Colonic mucosa (tissue), 4 donors: ENCODE measurements at regions not wholly inside any gene's neighbourhood (a gene's known extent, or its start where the extent isn't known, plus 50 kb on each side); places are given as distances from the start of the nearest gene placed in this dataset.

Experiments used
- DNase-seq: peaks from one replicate; pipeline ENCODE4 v3.0.0-alpha.2; 2020
- H3K27ac ChIP-seq: fragments of 200-600 bp; one replicate; pipeline ENCODE4 v1.8.0; 2021
- H3K27me3 ChIP-seq: fragments of 200-600 bp; one replicate; pipeline ENCODE4 v1.8.0; 2021
- H3K36me3 ChIP-seq: fragments of 200-600 bp; one replicate; pipeline ENCODE4 v1.8.0; 2021
- H3K4me1 ChIP-seq: fragments of 200-600 bp; one replicate; pipeline ENCODE4 v1.8.0; 2021; ENCODE audit warnings: mild to moderate bottlenecking
- H3K4me3 ChIP-seq: fragments of 200-600 bp; one replicate; pipeline ENCODE4 v1.8.0; 2021
- H3K9ac ChIP-seq, 2 donors: one replicate each; pipeline ENCODE4 v1.7.0; 2013; ENCODE audit warnings: control low read depth in 2 of 2, low read depth in 2 of 2, low read length in 2 of 2
- H3K9me3 ChIP-seq: fragments of 200-600 bp; one replicate; pipeline ENCODE4 v1.8.0; 2021
- CTCF ChIP-seq: fragments of 200-600 bp; IDR thresholded peaks from one replicate; pipeline ENCODE4 v1.8.0; 2022; ENCODE audit warnings: antibody characterized with exemption, mild to moderate bottlenecking
- intact Hi-C: fragments of 100-400 bp; cut with DNase I; formaldehyde crosslinking; loops from one replicate; pipeline ENCODE4 v1.14.1; 2022
- donor health status: healthy.
- donor health status: DM: no; HTN: no; CAD: no.
- donor health status: DM: no; HTN: no; CAD: no.

GRCh38 chr5:164980480-164980879, 1475.1 kb downstream of the MAT2B start:
- no peak for TF ChIP-seq CTCF
- Histone ChIP-seq H3K27ac (no peak overlapping the region), H3K36me3 (no peaks in the 10 kb centered on the region), H3K9ac (no peak overlapping the region), H3K4me1 (no peaks in the 10 kb centered on the region), H3K4me3 (no peak overlapping the region), H3K27me3 (no peaks in the 10 kb centered on the region), H3K9me3 (no peaks in the 10 kb centered on the region)
- DNase-seq: no peak
- intact Hi-C loops: no loop called here

GRCh38 chr5:164998142-164998541, 1492.7 kb downstream of the MAT2B start:
- Histone ChIP-seq H3K27me3 (no peaks in the 10 kb centered on the region), H3K9ac (no peak overlapping the region), H3K9me3 (no peaks in the 10 kb centered on the region), H3K4me3 (no peak overlapping the region), H3K36me3 (no peaks in the 10 kb centered on the region), H3K27ac (no peak overlapping the region), H3K4me1 (no peaks in the 10 kb centered on the region)
- no peak for TF ChIP-seq CTCF
- intact Hi-C loops: no loop called here
- no peak for DNase-seq

- Histone ChIP-seq H3K27me3 (no peaks in the 10 kb centered on the region), H3K4me3 (no peak overlapping the region), H3K36me3 (no peaks in the 10 kb centered on the region), H3K27ac (no peak overlapping the region), H3K9ac (no peak overlapping the region), H3K4me1 (no peaks in the 10 kb centered on the region), H3K9me3 (no peaks in the 10 kb centered on the region)
- TF ChIP-seq CTCF: no peak
- intact Hi-C loops: no loop called here
- no peak for DNase-seq
Measured at GRCh38 chr5:164998590-164998989, 1493.2 kb downstream of the MAT2B start.

- no peaks in the 10 kb centered on the region for H3K27me3 ChIP-seq
- H3K9me3 ChIP-seq: no peaks in the 10 kb centered on the region
- intact Hi-C loops: no loop called here
- no peak for TF ChIP-seq CTCF
- H3K4me1 ChIP-seq: no peaks in the 10 kb centered on the region
- DNase-seq: no peak
- no peak overlapping the region for H3K4me3 ChIP-seq
- no peak overlapping the region for H3K27ac ChIP-seq
- H3K9ac ChIP-seq: no peak overlapping the region
- no peaks in the 10 kb centered on the region for H3K36me3 ChIP-seq
Measured at GRCh38 chr5:165000479-165001190, 1495.2 kb downstream of the MAT2B start.

- intact Hi-C loops: no loop called here
- Histone ChIP-seq H3K27me3 (no peaks in the 10 kb centered on the region), H3K4me3 (no peak overlapping the region), H3K9me3 (no peaks in the 10 kb centered on the region), H3K36me3 (no peaks in the 10 kb centered on the region), H3K9ac (no peak overlapping the region), H3K27ac (no peak overlapping the region), H3K4me1 (no peaks in the 10 kb centered on the region)
- TF ChIP-seq CTCF: no peak
- no peak for DNase-seq
Measured at GRCh38 chr5:165003283-165003682, 1497.9 kb downstream of the MAT2B start.
